Stimulated activated CD4-positive, alpha-beta T cell treated with anti-CD3 and anti-CD28 coated beads, Interleukin-12 subunit alpha, Interleukin-12 subunit beta, amount 100 ng/mL, for 4 hours (primary cell): ENCODE measurements at regions not wholly inside any gene's neighbourhood (a gene's known extent, or its start where the extent isn't known, plus 50 kb on each side); places are given as distances from the start of the nearest gene placed in this dataset.

Experiments used
- DNase-seq: peaks from one replicate; pipeline ENCODE4 v3.0.0-alpha.2; 2020

DNA sequence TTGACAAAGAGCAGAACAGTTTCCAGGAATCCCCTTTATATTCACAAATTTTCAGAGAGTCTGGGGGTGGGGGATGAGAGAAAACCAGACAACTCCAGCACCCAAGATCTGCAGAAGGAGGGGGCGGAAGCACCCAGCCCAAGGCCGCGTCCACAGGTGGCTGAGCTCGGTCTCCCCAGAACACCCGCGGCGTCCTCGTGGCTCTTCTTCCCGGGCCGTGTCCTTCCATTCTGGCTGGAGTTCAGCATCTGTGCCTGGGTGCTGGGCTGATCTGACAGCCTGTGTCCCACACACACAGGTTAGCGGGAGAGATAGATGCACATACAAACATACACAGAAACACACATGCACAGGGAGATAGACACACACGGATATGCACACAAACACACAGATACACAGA lies 455.8 kb upstream of the SALL3 start:
- no peak for DNase-seq

DNA sequence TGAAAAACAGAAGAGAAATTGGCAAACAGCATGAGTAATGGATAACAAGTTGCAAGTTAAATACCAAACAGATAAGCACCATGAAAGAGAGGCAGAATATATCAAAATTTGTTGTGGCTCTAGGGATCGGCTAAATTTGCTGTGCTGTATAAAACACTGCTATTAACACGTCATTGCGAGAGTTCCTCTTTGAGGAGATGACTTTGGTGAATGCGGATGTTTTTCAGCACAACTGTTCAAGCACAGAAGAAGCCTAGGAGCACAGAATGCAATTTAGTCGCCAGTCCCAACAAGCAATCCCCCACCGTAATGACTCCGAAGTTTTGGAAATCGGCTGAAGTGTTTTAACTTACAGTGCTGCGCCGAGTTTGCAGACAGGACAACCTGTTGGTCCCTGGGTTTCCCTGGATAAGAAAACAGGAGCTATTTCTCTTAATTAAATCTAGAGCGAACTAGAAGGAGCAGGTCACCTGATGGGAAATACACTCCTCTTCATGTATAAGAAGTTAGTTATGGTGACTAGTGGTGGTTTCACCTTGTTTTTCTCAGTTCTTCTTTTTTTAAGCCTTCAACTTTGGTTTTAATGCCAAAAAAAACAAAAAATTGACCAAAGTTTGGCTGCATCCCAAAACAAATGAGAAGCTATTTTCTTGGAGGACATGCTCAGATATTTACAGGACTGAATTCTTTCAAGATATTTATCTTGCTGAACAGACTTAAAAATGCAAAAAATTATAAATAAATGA lies 454.1 kb upstream of the SALL3 start:
- no peak for DNase-seq

DNA sequence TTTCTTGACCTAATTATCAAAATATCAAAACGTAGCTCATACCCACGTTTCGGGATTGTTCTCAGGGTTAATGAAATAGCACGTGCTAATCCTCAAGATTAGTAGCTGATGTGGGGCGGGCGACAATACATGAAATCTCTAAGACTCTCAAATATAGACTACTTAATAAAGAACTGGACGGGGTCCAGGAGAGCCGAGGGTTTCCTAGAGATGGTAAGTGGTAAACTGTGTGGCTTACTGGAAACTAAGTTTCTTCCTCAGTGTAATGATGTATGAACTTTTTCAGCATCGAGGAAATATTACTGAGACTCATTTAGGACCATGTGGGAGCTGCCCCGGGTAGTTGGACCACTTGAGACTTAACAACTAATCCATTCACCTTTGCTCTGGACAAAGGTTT lies 453.3 kb upstream of the SALL3 start:
- DNase-seq = no peak

DNA sequence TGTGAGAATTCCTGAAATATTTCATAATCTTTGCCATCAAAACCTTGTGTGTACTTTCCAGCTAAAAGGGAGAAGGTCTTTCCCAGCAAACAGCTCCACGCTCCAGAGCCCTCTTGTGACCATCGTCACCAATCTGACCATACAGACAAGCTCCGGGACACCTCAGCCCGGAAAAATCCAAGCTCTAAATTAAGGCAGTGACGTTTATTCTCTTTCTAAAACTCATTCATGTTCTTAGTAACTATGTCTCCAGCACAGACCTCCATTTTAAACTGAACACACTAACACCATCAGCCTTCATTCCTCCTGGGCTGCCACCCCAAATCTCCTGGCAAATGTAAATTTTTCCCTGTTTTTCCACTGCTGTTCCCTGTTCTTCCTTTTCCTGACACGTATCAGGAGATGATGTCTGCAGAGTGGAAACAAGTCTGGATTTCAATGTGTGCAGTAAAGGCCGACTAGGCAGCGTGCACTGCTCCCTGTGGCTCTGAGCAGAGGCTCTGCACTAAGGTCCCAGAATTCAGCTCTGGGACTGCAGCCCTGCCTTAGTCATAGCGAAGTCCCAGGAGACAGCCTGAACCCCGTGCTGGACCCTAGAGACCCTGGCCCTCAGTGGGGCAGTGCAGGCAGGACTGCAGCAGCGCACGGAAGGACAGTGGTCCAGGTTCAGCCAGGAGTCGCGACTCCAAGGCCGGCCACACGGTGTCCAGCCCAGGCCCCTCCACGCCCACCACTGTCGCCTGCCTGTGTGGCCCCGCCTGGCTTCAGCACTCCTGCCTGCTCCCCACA lies 452.5 kb upstream of the SALL3 start:
- no peak for DNase-seq

DNA sequence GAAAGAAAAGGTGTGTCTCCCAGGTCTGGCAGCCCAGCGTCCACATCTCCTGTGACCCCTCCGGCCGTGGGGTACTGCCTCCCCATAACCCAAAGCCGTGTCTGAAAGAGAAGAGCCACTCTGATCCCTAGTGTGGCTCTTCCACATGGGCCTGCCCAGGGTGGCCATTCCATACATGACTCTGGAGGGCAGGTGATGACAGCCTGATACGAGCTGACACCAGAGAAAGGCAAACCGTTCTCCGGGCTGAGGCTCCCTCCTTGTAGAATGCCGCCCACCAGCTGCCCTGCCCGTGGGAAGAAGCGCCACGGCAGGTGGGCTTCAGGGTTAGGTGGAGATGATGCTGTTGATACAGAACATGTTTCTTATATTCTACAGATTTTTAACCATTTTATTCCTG lies 451.6 kb upstream of the SALL3 start:
- no peak for DNase-seq

DNA sequence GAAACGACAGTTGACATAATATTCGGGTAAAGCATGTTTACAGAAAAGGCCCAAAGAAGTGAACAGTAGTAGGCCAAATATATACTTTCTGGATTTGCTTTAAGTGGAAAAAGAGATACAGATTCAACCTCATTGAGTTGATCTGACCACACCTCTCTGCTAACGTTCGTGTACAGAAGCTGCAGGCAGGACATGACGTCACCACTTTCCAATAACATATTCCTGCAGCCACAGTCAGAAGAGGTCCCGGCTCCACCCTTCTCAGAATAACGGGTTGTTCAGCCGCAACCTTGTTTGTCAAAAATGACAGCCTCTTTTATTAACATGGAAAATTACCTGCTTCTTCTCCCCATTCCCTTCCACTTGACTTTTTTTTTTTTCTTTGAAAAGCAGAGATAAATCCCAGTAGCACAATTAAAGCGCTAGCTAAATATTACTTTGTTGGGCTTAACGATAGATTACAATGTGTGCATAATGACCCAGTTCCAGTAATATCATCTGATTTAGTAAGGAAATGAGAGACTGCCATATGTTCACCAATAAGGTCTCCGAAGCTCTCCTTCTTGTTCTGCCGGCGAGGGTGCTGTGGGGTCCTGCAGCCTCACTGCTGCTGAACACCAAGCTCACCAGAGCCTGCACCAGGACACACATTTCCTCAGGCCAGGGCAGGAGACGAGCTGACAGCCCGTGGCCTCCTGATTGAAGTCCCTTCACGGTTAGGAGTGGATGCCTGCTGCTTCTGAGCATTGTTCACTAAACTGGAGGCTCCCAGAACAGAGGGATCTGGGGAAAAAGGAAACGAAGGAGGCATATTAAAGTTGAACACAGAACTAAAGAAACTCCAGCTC lies 451.0 kb upstream of the SALL3 start:
- DNase-seq = no peak

DNA sequence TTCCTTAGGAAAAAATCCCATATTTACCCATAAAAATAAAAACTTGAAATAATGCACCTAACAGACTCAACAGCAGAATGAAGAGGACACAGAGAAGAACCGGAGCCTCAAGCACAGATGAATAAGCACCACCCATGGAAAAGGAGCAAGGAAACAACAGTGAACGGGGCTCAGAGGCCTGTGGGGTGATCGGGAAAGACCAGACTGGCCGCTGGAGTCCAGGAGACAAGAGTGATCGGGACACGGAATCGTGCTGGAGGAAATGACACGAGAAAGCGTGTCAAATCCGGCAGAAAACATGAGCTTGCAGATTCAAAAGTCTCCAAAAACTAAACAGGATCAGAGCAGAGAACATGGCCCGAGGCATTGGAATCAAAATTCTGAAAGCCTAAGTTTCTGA lies 448.0 kb upstream of the SALL3 start:
- DNase-seq = no peak

DNA sequence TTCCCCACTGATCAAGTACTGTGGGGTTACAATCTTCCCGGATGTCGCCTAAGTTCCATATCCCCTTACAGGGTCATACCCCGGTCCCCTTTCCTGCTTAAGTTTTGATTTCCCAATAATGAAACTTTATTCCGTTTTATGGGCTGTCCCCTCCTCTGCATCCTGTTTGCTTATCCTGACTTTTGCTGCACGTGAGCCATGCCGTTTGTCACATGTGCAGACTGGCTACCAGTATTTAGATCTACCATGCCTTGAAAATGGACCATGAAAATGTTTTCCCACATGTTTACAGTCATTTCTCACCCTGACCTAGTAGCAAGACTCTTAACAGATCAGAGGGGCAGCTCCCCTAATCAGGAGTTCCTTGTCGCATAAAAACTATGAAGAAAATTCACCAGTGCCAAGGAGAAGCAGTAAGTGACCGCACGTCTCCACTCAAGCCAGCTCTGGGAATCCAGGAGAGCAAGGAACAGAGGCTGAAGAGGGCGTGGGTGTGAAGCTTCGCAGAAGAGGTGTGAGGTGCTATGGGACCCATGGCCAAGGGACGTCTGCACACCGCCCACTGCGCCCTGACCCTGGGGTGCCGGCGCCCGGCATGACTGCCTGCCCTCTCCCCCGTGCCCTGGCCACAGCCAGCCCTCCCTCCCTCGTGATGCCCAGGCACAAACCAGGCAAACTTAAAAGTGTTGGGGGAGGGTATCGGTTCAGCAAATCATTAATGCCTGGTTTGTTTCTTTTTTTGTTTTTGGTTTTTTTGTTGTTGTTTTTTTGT lies 440.8 kb upstream of the SALL3 start:
- no peak for DNase-seq

DNA sequence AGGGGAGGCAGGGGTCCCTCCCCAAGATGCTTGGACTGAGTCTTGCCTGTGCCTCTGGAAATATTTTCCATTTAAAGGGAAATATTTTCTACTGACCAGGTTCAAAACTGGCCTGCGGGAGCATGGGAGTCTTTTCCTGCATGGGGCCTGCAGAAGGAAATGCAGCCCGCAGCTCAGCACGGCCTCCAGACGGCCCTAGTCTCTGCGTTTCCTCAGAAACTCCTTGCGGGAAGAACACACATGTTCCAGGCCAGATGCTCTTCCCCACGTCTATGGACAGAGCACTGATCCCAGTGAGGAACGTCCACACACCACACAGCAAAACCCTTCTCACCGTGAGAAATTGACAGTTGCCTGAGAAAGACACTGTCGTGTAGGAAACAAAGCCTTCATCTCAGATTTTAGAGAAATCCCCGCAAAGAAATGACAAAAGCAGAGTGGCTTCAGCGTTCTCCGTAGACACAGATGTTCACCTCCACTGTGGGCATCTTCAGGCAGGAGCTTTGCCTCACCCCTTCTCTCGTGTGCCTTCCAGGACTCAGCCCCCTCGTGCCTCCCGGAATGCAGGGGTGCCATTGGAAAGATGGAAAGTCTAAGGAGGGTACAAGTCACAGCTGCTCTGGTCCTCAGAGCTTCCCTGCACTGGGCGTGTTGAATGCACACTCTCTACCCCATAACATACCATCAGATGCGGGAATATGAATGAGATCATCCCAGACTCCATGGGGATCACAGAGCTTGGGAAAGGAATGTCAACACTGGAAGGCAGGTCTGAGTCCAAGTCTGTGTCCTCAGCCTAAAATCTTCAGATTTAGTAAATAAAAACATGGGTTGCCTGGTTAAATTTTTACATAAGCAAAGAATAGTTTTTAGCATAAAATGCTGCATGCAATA lies 438.7 kb upstream of the SALL3 start:
- no peak for DNase-seq

DNA sequence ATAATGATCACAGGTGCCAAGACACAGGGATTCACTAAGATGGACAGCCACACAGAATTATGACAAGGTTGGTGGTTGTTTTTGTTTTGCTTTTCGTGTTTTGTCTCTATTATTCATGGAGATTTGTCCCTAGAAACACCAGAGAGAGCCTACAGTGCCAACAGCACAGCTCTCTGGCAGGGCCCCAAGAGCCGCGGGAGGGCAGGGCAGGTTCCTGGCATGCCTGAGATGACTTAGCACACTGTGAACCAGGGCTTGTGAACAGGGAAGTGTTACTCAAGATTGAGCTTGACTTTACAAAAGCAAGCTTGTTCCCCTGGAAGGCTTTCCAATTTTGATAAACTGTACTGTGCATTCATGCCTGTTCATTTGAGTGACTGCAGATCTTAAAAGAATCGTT lies 437.4 kb upstream of the SALL3 start:
- no peak for DNase-seq

DNA sequence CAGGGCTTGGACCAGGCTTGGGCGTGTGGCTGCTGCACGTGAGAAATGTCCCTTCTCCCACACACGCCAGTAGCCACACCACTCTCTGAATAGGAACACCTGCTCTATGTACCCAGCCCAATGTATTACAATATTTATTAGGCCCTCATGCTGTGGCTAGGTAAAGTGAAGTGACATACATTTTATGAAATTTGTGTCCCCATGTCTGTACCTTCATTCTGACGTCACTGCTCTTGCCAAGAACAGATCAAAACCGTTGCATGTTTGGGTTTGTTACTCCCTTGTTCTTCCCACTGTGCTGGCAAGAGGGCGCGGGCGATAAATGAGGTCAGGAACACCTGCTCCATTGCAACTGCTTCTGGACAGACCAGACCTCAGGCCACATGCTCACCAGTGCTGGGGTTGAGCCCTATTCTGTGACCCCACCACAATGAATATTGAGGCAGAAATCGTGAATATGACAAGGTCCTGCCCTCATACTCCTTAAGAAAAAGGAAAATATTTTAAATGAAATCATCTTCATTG lies 436.4 kb upstream of the SALL3 start:
- no peak for DNase-seq

DNA sequence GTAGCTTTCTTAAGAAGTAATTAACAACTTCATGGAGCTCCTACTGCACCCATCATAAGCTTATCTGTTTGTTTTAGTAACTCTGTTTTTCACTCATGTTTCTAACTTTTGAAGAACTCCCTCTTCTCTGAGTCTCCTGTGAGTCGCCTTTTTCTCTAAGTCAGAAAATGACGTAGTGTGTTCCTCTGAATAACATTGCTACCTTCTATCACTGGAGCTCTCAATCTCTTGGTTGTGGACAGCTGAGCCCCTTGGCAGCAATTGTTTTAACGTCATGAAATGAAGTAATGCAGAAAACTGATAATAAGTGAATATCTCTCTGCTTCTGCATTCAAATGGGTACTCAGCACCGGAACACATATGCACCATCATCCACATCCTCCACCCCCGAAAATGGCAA lies 433.3 kb upstream of the SALL3 start:
- no peak for DNase-seq

DNA sequence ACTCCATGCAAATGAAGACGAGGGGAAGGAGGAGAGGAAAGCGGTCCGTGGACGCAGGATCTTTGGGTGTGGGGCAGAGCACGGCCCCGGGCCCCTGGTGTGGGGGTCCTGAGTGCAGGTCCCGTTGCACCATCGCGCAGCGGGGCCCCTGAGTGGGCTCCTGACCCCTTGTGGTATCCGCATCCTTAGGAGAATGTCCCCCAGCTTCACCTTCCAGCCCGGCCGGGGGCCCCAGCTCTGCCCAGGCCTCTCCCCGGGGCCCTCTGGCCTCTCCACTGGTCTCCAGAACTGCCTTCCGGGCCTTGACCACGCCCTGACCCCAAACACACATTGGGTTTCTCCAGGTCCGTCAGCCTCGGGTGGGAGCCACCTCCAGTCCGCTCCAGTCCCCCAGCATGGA lies 431.8 kb upstream of the SALL3 start:
- no peak for DNase-seq

DNA sequence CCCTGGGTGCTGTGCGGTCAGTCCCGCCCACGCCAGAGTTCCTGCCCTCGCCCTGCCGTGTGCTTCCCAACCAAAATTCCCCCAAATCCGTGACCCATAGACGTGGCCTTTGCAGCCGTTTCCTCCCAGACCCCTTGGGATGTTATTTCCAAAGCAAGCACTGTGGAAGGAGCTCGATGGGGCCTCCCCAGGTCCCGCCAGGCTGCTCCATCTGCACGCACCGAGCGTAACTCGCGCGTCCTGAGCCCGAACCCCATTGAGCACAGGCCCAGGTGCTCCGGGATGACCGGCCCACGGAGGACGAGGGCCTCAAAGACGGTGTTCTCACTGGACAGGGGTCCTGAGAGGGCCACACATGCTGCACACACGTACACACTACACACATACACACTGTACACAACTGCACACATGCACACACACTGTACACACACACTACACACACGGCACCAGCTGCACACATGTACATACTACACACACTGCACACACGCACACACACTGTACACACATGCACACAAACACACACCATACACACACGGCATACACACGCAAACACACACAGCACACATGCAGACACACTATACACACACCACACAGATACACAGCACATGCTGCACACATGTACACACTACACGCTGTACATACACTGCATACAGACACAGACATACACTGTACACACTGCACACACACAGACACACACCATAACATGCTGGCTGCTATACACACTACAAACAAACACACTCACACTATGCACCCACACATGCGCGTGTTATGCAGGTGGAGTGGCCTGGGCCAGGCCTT lies 431.2 kb upstream of the SALL3 start:
- DNase-seq = no peak

DNA sequence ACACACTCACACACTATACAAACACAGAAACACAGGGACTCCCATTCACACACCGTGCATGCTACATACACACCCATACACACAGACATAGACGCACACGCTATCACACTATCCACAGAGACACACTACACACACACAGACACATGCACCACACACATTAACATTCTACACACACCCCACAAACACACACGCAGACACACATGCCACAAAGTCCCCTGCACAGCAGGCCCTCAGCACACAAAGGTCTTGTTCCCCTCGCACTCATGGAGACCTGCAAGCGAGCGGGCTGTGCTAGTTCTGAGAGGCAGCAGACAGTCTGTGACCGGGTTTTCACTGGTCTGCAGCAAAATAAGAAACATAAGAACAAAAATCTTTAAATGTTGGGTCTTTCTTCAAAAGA lies 429.6 kb upstream of the SALL3 start:
- DNase-seq = no peak

DNA sequence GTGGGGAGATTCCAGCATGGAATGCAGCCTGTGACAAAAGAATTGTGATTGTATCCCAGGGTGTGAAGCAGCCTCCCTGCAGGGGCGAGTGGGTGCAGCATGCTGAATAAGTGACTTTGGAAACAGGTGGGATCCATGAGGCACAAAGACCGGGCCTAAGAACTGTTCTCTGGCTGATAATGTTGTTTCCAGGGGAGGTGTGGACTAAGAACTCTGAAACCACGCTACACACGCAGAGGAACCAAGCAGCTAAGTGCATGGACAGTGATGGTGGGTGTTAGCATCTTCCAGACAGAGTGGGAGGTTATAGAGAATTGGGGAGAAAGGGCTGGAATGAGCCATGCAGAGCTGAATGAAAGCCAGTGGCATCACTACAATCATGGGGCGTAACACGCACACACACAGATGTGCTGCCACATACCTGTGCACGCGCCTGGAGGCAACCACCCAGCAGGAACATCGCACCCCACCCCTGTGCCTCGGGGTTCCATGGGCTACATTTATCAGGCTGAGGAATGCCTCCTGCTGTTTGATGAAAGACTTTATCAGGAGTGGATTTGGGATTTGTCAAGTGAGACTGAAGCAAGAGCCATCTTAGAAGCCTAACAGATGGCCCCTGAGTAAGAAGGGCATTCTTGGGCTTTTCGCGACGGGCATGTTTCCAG lies 424.5 kb upstream of the SALL3 start:
- no peak for DNase-seq

DNA sequence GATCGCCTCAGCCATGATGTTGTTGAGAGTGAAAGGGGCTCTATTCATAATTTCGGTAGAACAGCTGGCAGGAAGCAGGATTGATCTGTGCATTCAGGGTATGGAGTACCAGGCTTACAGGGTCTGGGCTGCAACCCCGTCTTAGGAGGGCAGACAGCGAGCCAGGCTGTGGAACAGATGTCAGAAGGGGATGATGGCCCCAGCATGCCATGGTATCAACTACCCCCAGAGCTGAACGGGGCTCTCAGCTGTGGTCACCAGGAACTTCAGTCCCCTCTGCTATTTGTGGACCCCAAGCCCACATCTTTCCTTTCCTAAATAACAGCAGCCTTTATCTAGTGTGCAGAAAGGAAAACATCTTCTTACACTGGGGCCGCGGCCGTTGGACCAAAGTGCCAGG lies 422.2 kb upstream of the SALL3 start:
- DNase-seq = no peak

DNA sequence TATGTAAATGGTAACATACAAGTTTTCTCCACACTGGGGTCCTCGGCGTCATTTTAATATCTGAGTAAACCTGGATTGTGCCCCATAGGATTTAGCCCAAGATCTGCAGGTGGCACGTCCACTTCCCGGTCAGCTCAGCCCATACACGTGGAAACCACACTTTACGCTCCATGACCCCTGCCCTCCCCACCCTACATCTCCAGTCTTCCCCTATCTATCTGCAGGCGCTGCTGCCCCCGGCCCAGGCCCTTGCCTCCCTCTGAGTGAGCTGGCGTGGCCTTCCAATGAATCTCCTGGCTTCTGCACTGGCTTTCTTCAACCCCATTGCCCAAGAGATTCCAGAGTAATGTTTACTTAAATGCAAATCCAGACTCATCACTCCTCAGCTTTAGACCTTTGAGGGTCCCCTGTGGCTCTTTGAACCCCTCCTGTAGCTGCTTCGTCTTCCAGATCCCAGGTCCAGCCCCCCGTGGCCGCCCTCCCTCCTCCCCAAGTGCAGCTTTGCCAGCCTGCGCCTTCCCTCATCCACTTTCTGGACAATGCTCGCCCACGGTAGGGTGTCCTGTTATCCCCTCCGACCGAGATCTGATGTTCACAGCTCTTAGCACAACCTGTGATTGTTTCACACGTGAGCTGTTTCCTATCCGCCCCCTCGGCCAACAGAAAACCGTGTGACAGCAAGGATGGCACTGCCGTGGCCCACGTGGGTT lies 421.4 kb upstream of the SALL3 start:
- no peak for DNase-seq

DNA sequence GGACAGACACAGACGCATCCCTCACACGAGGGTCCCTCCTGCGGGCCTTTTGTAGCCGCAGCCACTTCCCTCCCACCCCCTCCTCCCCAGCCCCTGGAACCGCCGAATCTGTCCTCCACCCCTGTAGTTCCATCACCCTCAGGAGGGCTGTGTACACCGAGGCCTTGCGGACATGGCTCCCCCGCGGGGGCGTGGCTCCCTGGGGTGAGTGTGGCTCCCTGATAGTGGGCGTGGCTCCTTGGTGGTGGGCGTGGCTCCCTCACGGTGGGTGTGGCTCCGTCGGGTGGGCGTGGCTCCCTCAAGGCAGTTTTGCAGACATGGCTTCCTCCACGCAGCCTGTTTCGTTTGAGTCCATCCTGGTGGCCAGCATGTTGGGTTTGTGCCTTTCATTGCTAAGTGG lies 420.7 kb upstream of the SALL3 start:
- no peak for DNase-seq

DNA sequence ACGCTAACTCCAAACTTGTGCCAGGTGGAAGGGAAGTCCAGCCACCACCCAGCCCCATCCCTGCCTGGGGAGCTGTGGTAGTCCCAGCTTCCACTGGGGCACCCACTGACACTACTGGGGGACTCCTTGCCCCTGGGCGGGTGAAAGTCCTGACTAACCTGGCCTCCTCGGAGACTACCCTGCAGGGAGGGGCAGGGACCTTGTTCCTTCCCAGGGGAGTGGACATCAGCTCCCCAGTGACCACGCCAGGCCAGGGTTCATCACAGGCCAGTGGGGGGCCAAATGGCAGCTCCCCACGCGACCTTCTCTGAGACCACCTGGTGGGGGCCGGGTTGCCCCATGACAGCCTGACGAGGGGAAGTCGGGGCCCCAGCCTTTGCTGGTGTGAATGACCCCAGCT lies 420.0 kb upstream of the SALL3 start:
- no peak for DNase-seq
